MM.1S (cell line): ENCODE measurements at regions not wholly inside any gene's neighbourhood (a gene's known extent, or its start where the extent isn't known, plus 50 kb on each side); places are given as distances from the start of the nearest gene placed in this dataset.

Experiments
- EZH2 ChIP-seq: fragments of 300-600 bp; sonication (generic); optimal IDR thresholded peaks from 2 replicates; pipeline ENCODE3; 2017; ENCODE audit warnings: low read depth, mild to moderate bottlenecking, antibody characterized with exemption, low read length, mixed read lengths
- EZH2phosphoT487 ChIP-seq: fragments of 300-600 bp; sonication (generic); IDR thresholded peaks from 2 replicates; pipeline ENCODE4 v1.6.1; 2018; ENCODE audit warnings: antibody characterized with exemption, low read length
- TF ChIP-seq, protein P1 (sequence below): fragments of 300-600 bp; sonication (generic); IDR thresholded peaks from 2 replicates; pipeline ENCODE4 v1.5.1; 2016; ENCODE audit warnings: antibody characterized with exemption, low read length, mixed read lengths

GRCh38 chr18:60044290-60045006 is 144.7 kb downstream of the PMAIP1 start:
- TF ChIP-seq, protein P1, sequence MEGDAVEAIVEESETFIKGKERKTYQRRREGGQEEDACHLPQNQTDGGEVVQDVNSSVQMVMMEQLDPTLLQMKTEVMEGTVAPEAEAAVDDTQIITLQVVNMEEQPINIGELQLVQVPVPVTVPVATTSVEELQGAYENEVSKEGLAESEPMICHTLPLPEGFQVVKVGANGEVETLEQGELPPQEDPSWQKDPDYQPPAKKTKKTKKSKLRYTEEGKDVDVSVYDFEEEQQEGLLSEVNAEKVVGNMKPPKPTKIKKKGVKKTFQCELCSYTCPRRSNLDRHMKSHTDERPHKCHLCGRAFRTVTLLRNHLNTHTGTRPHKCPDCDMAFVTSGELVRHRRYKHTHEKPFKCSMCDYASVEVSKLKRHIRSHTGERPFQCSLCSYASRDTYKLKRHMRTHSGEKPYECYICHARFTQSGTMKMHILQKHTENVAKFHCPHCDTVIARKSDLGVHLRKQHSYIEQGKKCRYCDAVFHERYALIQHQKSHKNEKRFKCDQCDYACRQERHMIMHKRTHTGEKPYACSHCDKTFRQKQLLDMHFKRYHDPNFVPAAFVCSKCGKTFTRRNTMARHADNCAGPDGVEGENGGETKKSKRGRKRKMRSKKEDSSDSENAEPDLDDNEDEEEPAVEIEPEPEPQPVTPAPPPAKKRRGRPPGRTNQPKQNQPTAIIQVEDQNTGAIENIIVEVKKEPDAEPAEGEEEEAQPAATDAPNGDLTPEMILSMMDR = no peak
- TF ChIP-seq EZH2phosphoT487 (no peak), EZH2 (no peak)
